CD4-positive, alpha-beta T cell (primary cell): ENCODE measurements at regions not wholly inside any gene's neighbourhood (a gene's known extent, or its start where the extent isn't known, plus 50 kb on each side); places are given as distances from the start of the nearest gene placed in this dataset.

ENCODE experiments used
- ATAC-seq: fragments of 200-7000 bp; cut with Tn5 transposase; one replicate; pipeline ENCODE4 v1.10.0; 2022; ENCODE audit warnings: mild to moderate bottlenecking; ENCODE audit not compliant: poor library complexity
- CTCF ChIA-PET: fragments of 350-600 bp; sonication (Branson Sonifier 250); formaldehyde crosslinking; loops from one replicate; lab custom pipeline; 2021; ENCODE audit warnings: antibody characterized with exemption, inconsistent platforms; lab: Charles Lee
- POLR2A ChIA-PET: fragments of 350-600 bp; sonication (Branson Sonifier 250); formaldehyde crosslinking; loops from one replicate; lab custom pipeline; 2021; ENCODE audit warnings: antibody characterized with exemption, inconsistent platforms; lab: Charles Lee
- DNase-seq, 14 experiments: peaks; one replicate each; pipeline ENCODE4 v3.0.0-alpha.2; 2013 to 2020; ENCODE audit warnings: mixed read lengths in 2 of 14
- H3K27ac ChIP-seq, 2 donors: one replicate each; pipeline versions ENCODE4 v1.5.1 to v1.7.0; 2013; ENCODE audit warnings: low read length in 2 of 2, low read depth in 1 of 2, mild to moderate bottlenecking in 1 of 2
- H3K27me3 ChIP-seq, 2 experiments: 1 replicate in 1 of 2; 2 replicates in 1 of 2; pipeline versions ENCODE4 v1.6.1 to v1.7.0; 2013; ENCODE audit warnings: low read length in 2 of 2, control low read depth in 1 of 2, mild to moderate bottlenecking in 1 of 2, moderate library complexity in 1 of 2; ENCODE audit not compliant: insufficient read depth in 2 of 2, control insufficient read depth in 1 of 2
- H3K36me3 ChIP-seq: one replicate; pipeline ENCODE4 v1.6.1; 2013; ENCODE audit warnings: low read length, control low read depth; ENCODE audit not compliant: insufficient read depth
- H3K4me1 ChIP-seq: one replicate; pipeline ENCODE4 v1.6.1; 2013; ENCODE audit warnings: low read length, control low read depth; ENCODE audit not compliant: insufficient read depth
- H3K4me3 ChIP-seq: one replicate; pipeline ENCODE4 v1.5.1; 2013; ENCODE audit warnings: mild to moderate bottlenecking, low read length, moderate library complexity
- H3K9me3 ChIP-seq, 2 experiments: 1 replicate in 1 of 2; 2 replicates in 1 of 2; pipeline versions ENCODE4 v1.6.1 to v1.7.0; 2013; ENCODE audit warnings: low read length in 2 of 2, mild to moderate bottlenecking in 2 of 2, control low read depth in 1 of 2, moderate library complexity in 1 of 2; ENCODE audit not compliant: control insufficient read depth in 1 of 2, insufficient read depth in 1 of 2
- H3K27ac Mint-ChIP-seq: one replicate; pipeline ENCODE4 v1.8.0; 2020; ENCODE audit warnings: mixed read lengths
- H3K27me3 Mint-ChIP-seq: one replicate; pipeline ENCODE4 v1.8.0; 2021; ENCODE audit warnings: mixed read lengths
- H3K36me3 Mint-ChIP-seq: one replicate; pipeline ENCODE4 v1.8.0; 2021; ENCODE audit warnings: low read depth, mixed read lengths
- H3K4me1 Mint-ChIP-seq: one replicate; pipeline ENCODE4 v1.8.0; 2021; ENCODE audit warnings: low read depth, mixed read lengths
- H3K4me3 Mint-ChIP-seq: one replicate; pipeline ENCODE4 v1.8.0; 2020; ENCODE audit warnings: mild to moderate bottlenecking, mixed read lengths
- H3K9me3 Mint-ChIP-seq: one replicate; pipeline ENCODE4 v1.8.0; 2020; ENCODE audit warnings: mixed read lengths
- intact Hi-C, 2 experiments: fragments of 100-400 bp; cut with DNase I in 1 of 2; cut with micrococcal nuclease in 1 of 2; formaldehyde crosslinking; loops; one replicate each; pipeline versions ENCODE4 v1.15.1 to v1.9.0; 2023 to 2025; cut with DNase I, micrococcal nuclease
- TF ChIP-seq, protein P1 (sequence below): fragments of 200-600 bp; IDR thresholded peaks from one replicate; pipeline ENCODE4 v1.8.0; 2022; ENCODE audit warnings: antibody characterized with exemption, mild to moderate bottlenecking

DNA sequence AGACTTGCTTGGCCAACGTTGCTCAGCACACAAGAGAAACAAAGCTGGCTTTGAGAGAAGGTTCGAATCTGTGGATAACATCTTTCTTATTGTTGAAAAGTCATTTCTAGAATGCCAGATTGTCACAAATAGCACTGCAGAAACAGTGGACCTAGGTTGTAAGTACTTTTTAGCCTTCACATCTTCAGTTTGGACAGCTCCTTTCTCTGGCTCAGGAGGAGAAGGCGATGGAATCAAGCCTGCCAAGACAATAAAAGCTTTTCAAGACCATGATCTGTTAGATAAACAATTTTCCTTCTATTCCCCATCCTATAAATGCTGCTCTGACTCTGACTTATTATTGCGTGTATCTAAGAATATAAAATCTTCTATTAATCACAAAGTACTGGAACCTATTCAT is 615.2 kb upstream of the SEMA6A start:
- Mint-ChIP-seq H3K4me1 (no peaks in the 10 kb centered on the region), H3K27ac (no peak overlapping the region), H3K36me3 (no peaks in the 10 kb centered on the region), H3K4me3 (no peak overlapping the region), H3K9me3 (peaks cover 9% of the 10 kb centered on the region), H3K27me3 (no peaks in the 10 kb centered on the region)
- Histone ChIP-seq H3K4me3 (no peak overlapping the region), H3K27ac (no peak overlapping the region), H3K4me1 (no peaks in the 10 kb centered on the region), H3K27me3 (no peaks in the 10 kb centered on the region), H3K36me3 (no peaks in the 10 kb centered on the region), H3K9me3 (no peaks in the 10 kb centered on the region)
- POLR2A ChIA-PET, result no interaction called here
- ATAC-seq, result no peak
- DNase-seq, result no peak
- TF ChIP-seq, protein P1, sequence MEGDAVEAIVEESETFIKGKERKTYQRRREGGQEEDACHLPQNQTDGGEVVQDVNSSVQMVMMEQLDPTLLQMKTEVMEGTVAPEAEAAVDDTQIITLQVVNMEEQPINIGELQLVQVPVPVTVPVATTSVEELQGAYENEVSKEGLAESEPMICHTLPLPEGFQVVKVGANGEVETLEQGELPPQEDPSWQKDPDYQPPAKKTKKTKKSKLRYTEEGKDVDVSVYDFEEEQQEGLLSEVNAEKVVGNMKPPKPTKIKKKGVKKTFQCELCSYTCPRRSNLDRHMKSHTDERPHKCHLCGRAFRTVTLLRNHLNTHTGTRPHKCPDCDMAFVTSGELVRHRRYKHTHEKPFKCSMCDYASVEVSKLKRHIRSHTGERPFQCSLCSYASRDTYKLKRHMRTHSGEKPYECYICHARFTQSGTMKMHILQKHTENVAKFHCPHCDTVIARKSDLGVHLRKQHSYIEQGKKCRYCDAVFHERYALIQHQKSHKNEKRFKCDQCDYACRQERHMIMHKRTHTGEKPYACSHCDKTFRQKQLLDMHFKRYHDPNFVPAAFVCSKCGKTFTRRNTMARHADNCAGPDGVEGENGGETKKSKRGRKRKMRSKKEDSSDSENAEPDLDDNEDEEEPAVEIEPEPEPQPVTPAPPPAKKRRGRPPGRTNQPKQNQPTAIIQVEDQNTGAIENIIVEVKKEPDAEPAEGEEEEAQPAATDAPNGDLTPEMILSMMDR, result no peak
- CTCF ChIA-PET, result no interaction called here
- intact Hi-C loops, result no loop called here

DNA sequence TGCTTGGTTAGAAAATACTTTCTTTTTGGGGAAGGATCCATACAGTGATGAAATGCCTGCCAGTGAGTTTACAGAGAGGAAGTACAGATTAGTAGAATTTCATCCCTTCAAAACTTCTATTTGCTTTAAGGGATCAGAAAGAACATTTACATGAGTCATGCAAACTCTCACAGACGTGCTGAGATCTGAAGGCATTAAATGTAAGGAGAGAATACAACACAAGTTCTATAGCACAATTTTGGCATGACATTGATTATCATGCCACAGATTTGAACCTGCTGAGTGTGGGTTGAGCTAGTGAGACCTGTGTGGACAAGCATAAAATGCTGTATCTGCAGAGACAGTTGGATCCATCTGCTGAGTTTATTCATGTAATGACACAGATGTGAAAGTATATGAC is 613.6 kb upstream of the SEMA6A start:
- DNase-seq (no peak), ATAC-seq (no peak)
- Mint-ChIP-seq H3K9me3 (peaks cover 4% of the 10 kb centered on the region), H3K27ac (no peak overlapping the region), H3K36me3 (no peaks in the 10 kb centered on the region), H3K4me1 (no peaks in the 10 kb centered on the region), H3K27me3 (no peaks in the 10 kb centered on the region), H3K4me3 (no peak overlapping the region)
- Histone ChIP-seq H3K4me3 (no peak overlapping the region), H3K9me3 (no peaks in the 10 kb centered on the region), H3K4me1 (no peaks in the 10 kb centered on the region), H3K36me3 (no peaks in the 10 kb centered on the region), H3K27ac (no peak overlapping the region), H3K27me3 (no peaks in the 10 kb centered on the region)
- TF ChIP-seq, protein P1, result no peak
- CTCF ChIA-PET, result no interaction called here
- intact Hi-C loops, result no loop called here
- POLR2A ChIA-PET, result no interaction called here

DNA sequence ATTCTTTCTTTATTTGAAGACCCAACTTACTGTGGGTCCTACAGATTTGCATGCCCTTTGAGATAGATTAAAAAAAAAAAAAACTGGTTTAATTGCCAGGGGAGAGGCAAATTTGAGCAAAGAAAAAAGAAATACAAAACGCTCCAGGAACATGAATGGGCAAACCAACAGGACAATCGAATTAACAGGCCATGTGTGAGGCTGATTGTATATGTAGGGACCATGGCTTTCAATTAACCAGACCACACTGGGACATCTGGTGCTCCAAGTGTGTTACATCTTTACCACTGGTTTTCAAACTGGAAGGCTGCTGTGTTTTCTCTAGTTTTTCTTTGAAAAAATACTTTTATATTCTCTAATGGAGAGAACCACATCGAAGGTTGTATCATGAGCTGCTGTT is 612.1 kb upstream of the SEMA6A start:
- intact Hi-C loops, result no loop called here
- no peaks in the 10 kb centered on the region for H3K4me1 ChIP-seq
- no peak overlapping the region for H3K4me3 ChIP-seq
- no peaks in the 10 kb centered on the region for H3K27me3 ChIP-seq
- ATAC-seq (no peak), DNase-seq (no peak)
- no peak overlapping the region for H3K27ac Mint-ChIP-seq
- H3K36me3 ChIP-seq, result no peaks in the 10 kb centered on the region
- CTCF ChIA-PET, result no interaction called here
- H3K27ac ChIP-seq, result no peak overlapping the region
- no peaks in the 10 kb centered on the region for H3K27me3 Mint-ChIP-seq
- H3K9me3 Mint-ChIP-seq, result peaks cover 6% of the 10 kb centered on the region
- POLR2A ChIA-PET, result no interaction called here
- H3K4me1 Mint-ChIP-seq, result no peaks in the 10 kb centered on the region
- no peaks in the 10 kb centered on the region for H3K9me3 ChIP-seq
- H3K36me3 Mint-ChIP-seq, result no peaks in the 10 kb centered on the region
- no peak overlapping the region for H3K4me3 Mint-ChIP-seq
- TF ChIP-seq, protein P1, result no peak
